ENCODE measurements at regions not wholly inside any gene's neighbourhood (a gene's known extent, or its start where the extent isn't known, plus 50 kb on each side); places are given as distances from the start of the nearest gene placed in this dataset.
A peak's percentile ranks its signal among the peaks of the same experiment; 100 is the strongest.

GRCh38 chr12:4116251-4117111 is 157.1 kb upstream of the CCND2 start:
- peak; percentile 63 to 70 for ATAC-seq
- intact Hi-C loops (cut with DNase I) = no loop called here
- no peak for DNase-seq

GRCh38 chr12:4115570-4115969 is 158.0 kb upstream of the CCND2 start:
- intact Hi-C loops (cut with DNase I) = no loop called here
- no peak for DNase-seq
- ATAC-seq = no peak

DNA sequence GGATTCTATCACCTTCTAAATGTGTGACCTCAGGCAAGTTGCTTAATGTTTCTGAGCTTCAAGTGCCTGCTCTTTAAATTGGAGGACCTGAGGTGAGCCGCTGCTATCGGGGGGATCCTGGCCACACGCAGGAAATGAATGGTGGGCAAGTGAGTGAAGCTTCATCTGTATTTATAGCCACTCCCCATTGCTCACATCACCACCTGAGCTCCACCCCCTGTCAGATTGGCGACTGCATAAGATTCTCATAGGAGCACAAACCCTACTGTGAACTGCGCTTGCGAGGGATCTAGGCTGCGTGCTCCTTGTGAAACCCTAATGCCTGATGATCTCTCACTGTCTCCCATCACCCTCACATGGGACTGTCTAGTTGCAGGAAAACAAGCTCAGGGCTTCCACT is 158.6 kb upstream of the CCND2 start:
- intact Hi-C loops (cut with DNase I) = no loop called here

DNA sequence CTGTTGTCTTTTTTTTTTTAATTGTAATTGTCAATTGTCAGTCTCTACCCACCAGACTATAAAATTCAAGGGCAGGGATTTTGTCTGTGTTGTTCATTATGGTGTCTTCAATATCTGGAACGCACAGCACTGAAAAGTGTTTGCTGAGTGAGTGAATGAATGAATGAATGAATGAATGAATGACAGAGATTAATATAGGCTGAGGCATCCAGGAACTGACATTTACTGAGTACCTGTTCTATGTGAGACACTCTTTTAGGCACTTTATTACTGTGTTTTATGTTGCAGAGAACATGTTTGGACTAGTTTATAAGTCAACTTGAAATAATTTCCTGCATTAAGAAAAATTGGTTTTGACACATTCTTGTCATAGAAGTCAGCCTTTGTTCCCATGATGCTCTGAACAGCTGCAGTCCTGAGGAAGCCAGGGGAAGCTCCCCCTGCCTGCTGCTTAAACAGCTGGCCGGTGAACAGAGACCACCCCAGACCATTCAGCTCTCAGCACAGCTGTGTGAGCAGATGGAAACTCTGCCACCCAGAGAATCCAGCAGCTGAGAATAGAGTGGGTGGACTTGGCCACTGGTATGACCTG is 160.7 kb upstream of the CCND2 start:
- DNase-seq = no peak
- no peak for ATAC-seq
- intact Hi-C loops (cut with DNase I) = no loop called here

More for the DNA sequence above, 158.6 kb upstream of the CCND2 start:
- ATAC-seq = no peak
- DNase-seq = no peak

DNA sequence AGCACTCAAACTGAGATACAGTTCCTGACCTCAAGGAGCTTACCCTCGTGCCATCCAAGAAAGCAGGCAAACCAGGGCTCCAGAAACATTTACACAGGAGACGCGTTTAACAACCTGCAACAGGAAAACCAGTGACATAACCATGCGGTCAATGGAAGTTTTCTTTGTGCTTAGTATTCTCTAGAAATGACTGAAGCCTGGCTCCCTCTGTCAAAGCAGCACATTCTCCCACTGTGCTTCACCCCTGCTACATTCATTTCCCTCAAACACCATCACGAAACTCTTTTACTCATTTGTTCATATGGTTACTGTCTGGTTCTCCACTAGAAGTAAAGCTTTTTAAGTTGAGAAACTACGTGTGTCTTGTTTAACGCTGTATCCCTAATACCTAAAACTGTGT is 161.3 kb upstream of the CCND2 start:
- intact Hi-C loops (cut with DNase I) = no loop called here
- ATAC-seq (no peak), DNase-seq (no peak)

GRCh38 chr12:4111010-4111409 is 162.6 kb upstream of the CCND2 start:
- intact Hi-C loops (cut with DNase I) = no loop called here
- DNase-seq = no peak
- no peak for ATAC-seq

GRCh38 chr12:4109826-4110225 is 163.7 kb upstream of the CCND2 start:
- DNase-seq (no peak), ATAC-seq (no peak)
- intact Hi-C loops (cut with DNase I) = no loop called here

DNA sequence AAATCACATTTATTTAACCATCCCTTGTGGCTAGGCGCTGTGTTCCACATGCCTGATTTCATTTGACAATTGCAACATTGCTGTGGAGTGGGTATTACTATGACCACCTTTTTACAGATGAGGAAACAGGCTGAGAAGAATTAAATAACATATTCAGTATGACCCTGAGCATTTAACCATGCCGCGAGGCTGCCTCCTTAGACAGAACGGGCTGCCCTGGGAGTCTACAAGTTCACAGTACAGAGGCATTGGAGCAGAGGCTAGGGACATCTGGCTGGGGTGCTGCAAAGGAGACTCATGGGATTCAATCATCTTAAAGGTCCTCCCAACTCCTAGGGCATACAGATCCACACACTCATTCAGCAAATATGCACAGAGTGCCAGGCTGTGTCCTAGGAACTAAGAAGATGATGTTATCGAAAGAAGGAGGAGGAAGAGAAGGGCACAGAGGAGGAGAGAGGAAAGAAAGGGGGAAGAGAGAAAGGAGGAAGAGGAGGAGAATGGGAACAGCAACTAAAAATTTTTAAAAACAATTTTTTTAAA is 164.7 kb upstream of the CCND2 start:
- no peak for DNase-seq
- intact Hi-C loops (cut with DNase I) = no loop called here

DNA sequence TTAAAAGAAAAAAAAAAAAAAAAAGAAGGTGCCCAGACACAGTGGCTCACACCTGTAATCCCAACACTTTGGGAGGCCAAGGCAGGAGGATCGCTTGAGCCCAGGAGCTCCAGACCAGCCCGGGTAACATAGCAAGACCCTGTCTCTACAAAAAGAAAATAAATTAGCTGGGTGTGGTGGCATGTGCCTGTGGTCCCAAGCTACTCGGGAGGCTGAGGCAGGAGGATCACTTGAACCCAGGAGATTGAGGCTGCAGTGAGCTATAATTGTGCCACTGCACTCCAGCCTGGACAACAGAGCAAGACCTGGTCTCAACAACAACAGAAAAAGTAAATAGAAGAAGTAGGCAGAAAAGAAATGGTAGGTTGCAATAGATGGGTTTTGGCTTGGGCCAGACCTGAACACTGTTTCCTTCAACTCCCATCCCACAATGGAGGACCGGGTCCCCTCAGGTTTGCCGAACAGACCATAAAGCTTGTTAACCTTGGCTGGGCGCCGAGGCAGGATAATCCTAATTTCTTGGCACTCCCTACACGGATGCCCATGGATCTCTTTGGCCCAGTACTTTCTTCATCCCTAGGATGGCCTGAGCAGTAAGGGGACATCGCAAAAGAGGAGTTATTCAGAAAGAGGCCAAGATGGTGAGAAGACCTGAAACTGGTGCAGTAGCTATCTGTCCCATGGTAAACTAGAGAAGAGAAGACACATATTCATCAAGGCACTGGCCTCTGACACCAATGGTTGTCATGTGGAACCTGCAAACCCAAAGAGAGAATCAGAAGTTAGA is 165.5 kb upstream of the CCND2 start:
- intact Hi-C loops (cut with DNase I) = loop anchor here in 1 of 2 donors (2.0 kb wide), 1 partner anchor 169 kb away; no protein-coding TSS in a partner anchor
- DNase-seq = no peak
- no peak for ATAC-seq

More for the DNA sequence above, 164.7 kb upstream of the CCND2 start:
- no peak for ATAC-seq

DNA sequence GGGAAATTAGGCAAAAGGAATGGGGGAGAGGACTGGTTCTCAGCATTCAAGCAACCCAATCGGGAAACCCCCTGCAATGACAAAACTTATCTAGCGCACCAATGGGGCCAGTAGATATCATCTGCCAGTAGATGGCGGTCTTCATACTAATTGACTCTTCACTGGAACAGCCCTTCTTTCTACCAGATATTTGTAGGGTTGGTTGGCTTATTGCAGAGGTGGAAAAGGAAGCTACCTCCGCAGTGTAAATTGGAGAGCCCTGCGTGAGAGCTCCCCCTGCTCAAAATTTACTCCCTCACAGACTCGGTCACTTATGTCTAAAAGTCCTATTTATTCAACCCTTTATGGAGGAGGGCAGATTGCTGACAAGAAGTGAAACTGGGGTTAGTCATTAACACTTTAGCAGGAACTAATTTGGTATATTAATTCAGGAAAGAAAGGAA is 166.1 kb upstream of the CCND2 start:
- intact Hi-C loops (cut with DNase I) = loop anchor here in 1 of 2 donors (2.0 kb wide), 1 partner anchor 169 kb away; no protein-coding TSS in a partner anchor
- ATAC-seq = peak; percentile 85 to 86
- DNase-seq = no peak

DNA sequence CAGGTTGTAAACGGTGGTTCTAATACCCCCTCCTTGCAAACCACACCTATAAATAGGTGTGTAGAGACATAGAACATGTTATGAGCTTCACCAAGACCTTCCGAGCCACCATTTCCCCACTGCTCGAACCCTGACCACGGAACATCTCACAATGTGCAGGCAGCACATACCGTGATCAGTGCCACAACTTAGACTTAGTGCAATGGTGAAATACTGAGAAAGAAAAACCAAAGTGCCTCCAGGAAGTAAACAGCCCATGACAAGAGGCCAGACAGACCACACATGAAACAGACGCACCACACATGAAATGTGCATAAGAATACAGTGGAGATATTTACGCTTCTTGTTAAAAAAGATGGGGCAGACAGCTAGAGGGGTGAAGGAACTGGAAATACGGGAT is 166.9 kb upstream of the CCND2 start:
- no peak for ATAC-seq
- DNase-seq = no peak
- intact Hi-C loops (cut with DNase I) = loop anchor here in 1 of 2 donors (2.0 kb wide), 1 partner anchor 170 kb away; no protein-coding TSS in a partner anchor

GRCh38 chr12:4104722-4105244 is 168.8 kb upstream of the CCND2 start:
- ATAC-seq (no peak), DNase-seq (no peak)
- intact Hi-C loops (cut with DNase I) = no loop called here

DNA sequence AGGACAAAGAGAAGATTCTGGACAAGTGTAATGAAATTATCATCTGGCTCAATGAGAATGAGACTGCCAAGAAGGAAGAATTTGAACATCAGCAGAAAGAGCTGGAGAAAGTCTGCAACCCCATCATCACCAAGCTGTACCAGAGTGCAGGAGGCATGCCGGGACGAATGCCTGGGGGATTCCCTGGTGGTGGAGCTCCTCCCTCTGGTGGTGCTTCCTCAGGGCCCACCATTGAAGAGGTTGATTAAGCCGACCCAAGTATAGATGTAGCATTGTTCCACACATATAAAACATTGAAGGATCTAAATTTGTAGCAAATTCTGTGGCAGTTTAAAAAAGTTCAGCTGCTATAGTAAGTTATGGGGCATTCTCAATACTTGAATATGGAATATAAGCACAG is 174.3 kb upstream of the CCND2 start:
- no peak for DNase-seq
- no peak for ATAC-seq
- intact Hi-C loops (cut with DNase I) = no loop called here

GRCh38 chr12:4091016-4091743 is 182.4 kb upstream of the CCND2 start:
- DNase-seq (no peak), ATAC-seq (no peak)
- intact Hi-C loops (cut with DNase I) = no loop called here

DNA sequence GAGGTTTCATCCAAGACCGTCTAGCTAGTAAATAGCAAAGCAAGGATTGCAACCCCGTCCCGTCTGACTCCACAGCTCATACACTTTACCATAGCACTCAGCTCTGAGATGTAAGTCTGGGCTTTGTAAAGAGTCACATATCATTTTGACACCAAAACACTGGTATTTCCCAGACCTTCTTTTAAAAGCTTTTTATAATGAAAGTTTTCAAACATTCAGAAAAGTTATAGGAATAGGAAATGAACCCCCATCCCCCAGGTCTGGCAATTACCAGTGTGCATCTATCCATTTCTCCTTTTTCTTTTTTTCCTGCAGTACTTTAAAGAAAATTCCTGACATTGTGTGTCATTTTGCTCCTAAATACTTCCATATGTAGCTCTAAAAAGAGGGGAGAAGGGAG is 183.6 kb upstream of the CCND2 start:
- DNase-seq = no peak
- intact Hi-C loops (cut with DNase I) = no loop called here
- ATAC-seq = no peak

DNA sequence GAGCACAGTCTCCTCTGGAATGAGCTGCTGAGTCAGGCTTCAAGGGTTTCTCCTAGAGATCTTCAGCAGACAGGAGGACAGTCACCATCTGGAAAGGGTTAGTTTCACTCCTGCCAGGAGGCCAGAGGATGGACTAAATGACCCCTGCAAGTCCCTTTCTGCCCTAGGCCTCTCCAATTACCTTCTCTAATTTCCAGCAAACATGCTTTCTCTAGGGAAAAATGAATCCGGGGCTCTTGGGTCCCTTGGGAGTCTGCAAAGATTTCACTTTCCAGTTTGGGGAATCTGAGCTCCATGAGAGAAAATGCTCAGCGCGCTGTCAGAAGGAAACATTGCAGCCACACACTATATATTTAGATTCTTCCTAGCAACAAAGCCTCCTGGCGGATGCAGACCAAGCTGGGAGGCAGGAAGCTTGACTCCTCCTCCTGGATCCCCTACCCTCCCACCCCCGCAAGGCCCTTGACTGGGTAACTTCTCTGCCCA is 184.4 kb upstream of the CCND2 start:
- DNase-seq (no peak), ATAC-seq (no peak)
- intact Hi-C loops (cut with DNase I) = no loop called here

- intact Hi-C loops (cut with DNase I) = no loop called here
- DNase-seq = no peak
- ATAC-seq = no peak
These were observed 185.1 kb upstream of the CCND2 start for GRCh38 chr12:4088451-4088850.

DNA sequence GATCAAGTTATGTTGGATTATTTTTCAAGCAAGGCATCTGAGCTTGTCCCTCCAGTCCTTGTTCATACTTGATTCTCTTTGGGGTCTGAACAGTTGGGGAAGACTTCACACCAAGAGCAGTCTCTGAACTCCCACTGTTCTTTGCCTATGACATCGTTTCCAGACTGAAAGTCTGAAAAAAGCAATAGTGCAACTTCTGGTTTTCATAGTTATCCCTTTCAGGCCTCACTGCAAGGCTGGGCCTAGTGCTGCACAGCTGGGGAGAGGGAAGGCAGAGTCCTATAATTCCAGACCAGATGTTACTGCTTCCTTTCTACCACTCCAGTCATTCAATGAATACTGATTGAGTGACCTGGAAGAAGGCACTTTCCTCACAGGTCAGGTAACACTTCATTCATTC is 187.1 kb upstream of the CCND2 start:
- intact Hi-C loops (cut with DNase I) = no loop called here
- DNase-seq (no peak), ATAC-seq (no peak)

DNA sequence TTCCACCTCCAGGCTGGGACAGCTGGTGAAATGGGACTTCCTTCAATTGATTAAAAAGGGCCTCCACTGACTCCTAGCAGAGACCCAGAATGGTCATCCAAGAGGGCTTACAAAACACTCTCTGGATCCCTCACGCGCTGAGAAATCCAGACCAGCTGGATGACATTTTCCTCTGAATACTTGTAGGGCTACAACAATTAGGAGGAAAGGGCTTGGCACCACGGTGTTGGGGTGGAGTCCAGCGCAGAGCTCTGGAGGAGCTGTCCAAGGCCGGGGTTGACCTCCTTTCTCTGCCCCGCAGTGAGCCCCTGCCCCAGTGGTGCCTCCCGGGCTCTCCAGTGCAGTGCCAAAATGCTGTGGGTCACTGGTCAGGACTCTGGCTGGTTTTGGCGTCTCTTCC is 189.0 kb upstream of the CCND2 start:
- ATAC-seq (peak in 1 of 2 donors; percentile 89), DNase-seq (no peak)

More for the DNA sequence above, 189.0 kb upstream of the CCND2 start:
- intact Hi-C loops (cut with DNase I) = no loop called here
